ENCODE measurements at regions not wholly inside any gene's neighbourhood (a gene's known extent, or its start where the extent isn't known, plus 50 kb on each side); places are given as distances from the start of the nearest gene placed in this dataset.

- no peak for TF ChIP-seq POLR2A (IDR thresholded peaks at IDR 0.05)
- no peak for TF ChIP-seq CTCF (IDR thresholded peaks at IDR 0.05)
- TF ChIP-seq EP300 (IDR thresholded peaks at IDR 0.05) = no peak
Measured at GRCh38 chr13:54356209-54356608, 1327.6 kb downstream of the OLFM4 start.

All from stomach (tissue), 4 donors.